Endothelial cell of umbilical vein (primary cell): ENCODE measurements at regions not wholly inside any gene's neighbourhood (a gene's known extent, or its start where the extent isn't known, plus 50 kb on each side); places are given as distances from the start of the nearest gene placed in this dataset.

ENCODE experiments used
- BruUV-seq: library from RNA; stranded (reverse); fragments of 400-500 nt; replicated peaks from 2 replicates; lab custom pipeline; 2021; lab: Mats Ljungman, UMichigan
- CTCF ChIA-PET: fragments of 300-600, 350-600 bp; sonication (Branson Sonifier 250); formaldehyde crosslinking; loops from one replicate; lab custom pipeline; 2021; ENCODE audit warnings: antibody characterized with exemption, inconsistent platforms; lab: Charles Lee
- POLR2A ChIA-PET: fragments of 300-600, 350-600 bp; sonication (Branson Sonifier 250); formaldehyde crosslinking; loops from one replicate; lab custom pipeline; 2021; ENCODE audit warnings: antibody characterized with exemption, inconsistent platforms; lab: Charles Lee
- DNase-seq: peaks from one replicate; pipeline ENCODE4 v3.0.0-alpha.2; 2011; ENCODE audit warnings: low read depth, low spot score
- FAIRE-seq: peaks from 2 replicates; lab custom pipeline; 2011; peaks lifted over from hg19 to GRCh38; lab: Jason Lieb, UNC
- H2AFZ ChIP-seq: 2 replicates; pipeline ENCODE4 v1.6.0; 2012; ENCODE audit warnings: low read depth, low read length, control low read depth, inconsistent platforms
- H3K27ac ChIP-seq: 2 replicates; pipeline ENCODE4 v1.5.1; 2011; ENCODE audit warnings: low read depth, mild to moderate bottlenecking, control low read depth, low read length, moderate library complexity; ENCODE audit not compliant: insufficient read depth
- H3K27me3 ChIP-seq, 2 experiments: 2 replicates each; pipeline versions ENCODE4 v1.6.0 to v1.6.1; 2011; ENCODE audit warnings: low read length in 2 of 2, mixed read lengths in 1 of 2; ENCODE audit not compliant: control insufficient read depth in 2 of 2, insufficient read depth in 2 of 2
- H3K36me3 ChIP-seq, 2 experiments: 2 replicates in 1 of 2; 3 replicates in 1 of 2; pipeline ENCODE4 v1.5.1; 2011; ENCODE audit warnings: low read length in 2 of 2, mild to moderate bottlenecking in 1 of 2, moderate library complexity in 1 of 2; ENCODE audit not compliant: control insufficient read depth in 2 of 2, insufficient read depth in 2 of 2; ENCODE audit errors: extremely low read depth in 1 of 2
- H3K4me1 ChIP-seq: 3 replicates; pipeline ENCODE4 v1.5.1; 2011; ENCODE audit warnings: mild to moderate bottlenecking, low read length; ENCODE audit not compliant: control insufficient read depth, insufficient read depth; ENCODE audit errors: extremely low read depth
- H3K4me2 ChIP-seq: 2 replicates; pipeline ENCODE4 v1.6.1; 2011; ENCODE audit warnings: low read length, control low read depth, mixed read lengths; ENCODE audit not compliant: insufficient read depth
- H3K4me3 ChIP-seq, 3 experiments: fragments of 200-600 bp in 1 of 3; sonication (generic), shearing (Covaris generic) in 1 of 3; replicated peaks in 1 of 3; 2 replicates each; pipeline ENCODE4 v1.5.1; 2011 to 2016; ENCODE audit warnings: control low read depth in 3 of 3, low read length in 3 of 3, mild to moderate bottlenecking in 2 of 3, inconsistent platforms in 1 of 3, low read depth in 1 of 3, moderate library complexity in 1 of 3; ENCODE audit not compliant: insufficient read depth in 1 of 3
- H3K79me2 ChIP-seq: 2 replicates; pipeline ENCODE4 v1.6.0; 2012; ENCODE audit warnings: low read length, inconsistent platforms; ENCODE audit not compliant: control insufficient read depth, insufficient read depth
- H3K9ac ChIP-seq: replicated peaks from 2 replicates; pipeline ENCODE3; 2011; ENCODE audit warnings: low read length, control low read depth; ENCODE audit not compliant: insufficient read depth; ENCODE audit errors: extremely low read depth
- H3K9me1 ChIP-seq: replicated peaks from 3 replicates; pipeline ENCODE4 v1.6.0; 2011; ENCODE audit warnings: mild to moderate bottlenecking, low read length; ENCODE audit not compliant: control insufficient read depth, insufficient read depth; ENCODE audit errors: extremely low read depth
- H3K9me3 ChIP-seq: replicated peaks from 2 replicates; pipeline ENCODE4 v1.5.1; 2012; ENCODE audit warnings: low read length, inconsistent platforms; ENCODE audit not compliant: control insufficient read depth, insufficient read depth
- H4K20me1 ChIP-seq: replicated peaks from 2 replicates; pipeline ENCODE3; 2011; ENCODE audit warnings: mild to moderate bottlenecking, low read length; ENCODE audit not compliant: control insufficient read depth, insufficient read depth; ENCODE audit errors: extremely low read depth
- EZH2 ChIP-seq: IDR thresholded peaks from 2 replicates; pipeline ENCODE4 v1.6.1; 2012; ENCODE audit warnings: borderline replicate concordance, low read depth, mild to moderate bottlenecking, moderate library complexity, low read length, inconsistent platforms; ENCODE audit not compliant: severe bottlenecking
- FOS ChIP-seq: IDR thresholded peaks from 2 replicates; pipeline ENCODE4 v1.6.1; 2011; ENCODE audit warnings: mild to moderate bottlenecking, low read length, moderate library complexity, borderline replicate concordance; ENCODE audit not compliant: insufficient read depth
- GATA2 ChIP-seq: IDR thresholded peaks from 2 replicates; pipeline ENCODE4 v1.7.0; 2011; ENCODE audit warnings: low read depth, mild to moderate bottlenecking, moderate library complexity, mixed read lengths, low read length; ENCODE audit not compliant: insufficient read length, insufficient read depth
- JUN ChIP-seq: IDR thresholded peaks from 2 replicates; pipeline ENCODE4 v1.6.1; 2011; ENCODE audit warnings: borderline replicate concordance, low read depth; ENCODE audit not compliant: insufficient read length, insufficient read depth
- MYC ChIP-seq: IDR thresholded peaks from one replicate; pipeline ENCODE4 v1.6.1; 2011; ENCODE audit warnings: mild to moderate bottlenecking, low read depth, low read length
- POLR2A ChIP-seq: IDR thresholded peaks from 2 replicates; pipeline ENCODE4 v1.6.1; 2012; ENCODE audit warnings: low read depth, mild to moderate bottlenecking, control low read depth, low read length
- POLR2AphosphoS5 ChIP-seq: IDR thresholded peaks from 2 replicates; pipeline ENCODE4 v1.6.1; 2012; ENCODE audit warnings: low read depth, mild to moderate bottlenecking, control low read depth, low read length, moderate library complexity; ENCODE audit not compliant: insufficient read depth
- dilution Hi-C: fragments of 300-500 bp; cut with MboI; formaldehyde crosslinking; loops from one replicate; pipeline ENCODE4 v1.15.0; 2019; ENCODE audit warnings: low sequenced_read_pairs; ENCODE audit not compliant: extremely low pct_ligation_motif_present
- intact Hi-C: fragments of 100-400 bp; cut with micrococcal nuclease; formaldehyde crosslinking; loops from one replicate; pipeline ENCODE4 v1.10.0; 2022
- TF ChIP-seq, protein P1 (sequence below), 2 donors: IDR thresholded peaks; 1 replicate in 1 of 2; 2 replicates in 1 of 2; pipeline ENCODE4 v1.5.1; 2011; ENCODE audit warnings: low read length in 2 of 2, mild to moderate bottlenecking in 2 of 2, moderate library complexity in 2 of 2, control low read depth in 1 of 2, inconsistent platforms in 1 of 2, low read depth in 1 of 2; ENCODE audit not compliant: insufficient read depth in 1 of 2; ENCODE audit errors: extremely low read depth in 1 of 2
- TF ChIP-seq, protein P2 (sequence below): IDR thresholded peaks from 2 replicates; pipeline ENCODE4 v1.6.1; 2011; ENCODE audit not compliant: insufficient read depth, insufficient read length

DNA sequence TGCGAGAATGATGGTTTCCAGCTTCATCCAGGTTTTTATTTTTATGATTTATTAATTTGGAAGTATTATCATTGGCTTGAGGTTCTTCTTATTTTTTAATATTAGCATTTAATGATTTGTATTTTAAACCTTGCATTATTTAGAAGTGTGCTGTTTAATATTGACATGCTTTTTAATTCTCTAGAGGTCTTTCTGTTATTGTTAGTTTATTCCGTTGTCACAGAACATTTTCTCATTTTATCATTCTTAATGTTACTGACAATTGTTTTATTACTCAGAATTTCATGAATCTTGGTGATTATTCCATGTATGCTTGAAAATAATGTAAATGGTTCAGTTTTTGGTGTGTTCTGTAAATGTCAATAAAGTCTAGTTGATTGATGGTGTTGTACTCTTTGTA lies 463.5 kb upstream of the NOVA1 start:
- no peak for FAIRE-seq

More for the DNA sequence above, 463.5 kb upstream of the NOVA1 start:
- CTCF ChIA-PET: no interaction called here
- Histone ChIP-seq H3K79me2 (no peaks in the 10 kb centered on the region), H3K27me3 (no peaks in the 10 kb centered on the region), H3K9me3 (no peaks in the 10 kb centered on the region), H2AFZ (no peak overlapping the region), H3K9me1 (no peaks in the 10 kb centered on the region), H3K4me1 (no peaks in the 10 kb centered on the region), H4K20me1 (no peaks in the 10 kb centered on the region), H3K4me2 (no peak overlapping the region), H3K27ac (no peak overlapping the region), H3K9ac (no peak overlapping the region), H3K4me3 (no peak overlapping the region), H3K36me3 (no peaks in the 10 kb centered on the region)
- dilution Hi-C loops: no loop called here
- BruUV-seq: no TSS peak
- POLR2A ChIA-PET: no interaction called here
- no peak for TF ChIP-seq POLR2A
- TF ChIP-seq GATA2: no peak
- TF ChIP-seq JUN: no peak
- no peak for TF ChIP-seq EZH2
- TF ChIP-seq FOS: no peak
- TF ChIP-seq, protein P1, sequence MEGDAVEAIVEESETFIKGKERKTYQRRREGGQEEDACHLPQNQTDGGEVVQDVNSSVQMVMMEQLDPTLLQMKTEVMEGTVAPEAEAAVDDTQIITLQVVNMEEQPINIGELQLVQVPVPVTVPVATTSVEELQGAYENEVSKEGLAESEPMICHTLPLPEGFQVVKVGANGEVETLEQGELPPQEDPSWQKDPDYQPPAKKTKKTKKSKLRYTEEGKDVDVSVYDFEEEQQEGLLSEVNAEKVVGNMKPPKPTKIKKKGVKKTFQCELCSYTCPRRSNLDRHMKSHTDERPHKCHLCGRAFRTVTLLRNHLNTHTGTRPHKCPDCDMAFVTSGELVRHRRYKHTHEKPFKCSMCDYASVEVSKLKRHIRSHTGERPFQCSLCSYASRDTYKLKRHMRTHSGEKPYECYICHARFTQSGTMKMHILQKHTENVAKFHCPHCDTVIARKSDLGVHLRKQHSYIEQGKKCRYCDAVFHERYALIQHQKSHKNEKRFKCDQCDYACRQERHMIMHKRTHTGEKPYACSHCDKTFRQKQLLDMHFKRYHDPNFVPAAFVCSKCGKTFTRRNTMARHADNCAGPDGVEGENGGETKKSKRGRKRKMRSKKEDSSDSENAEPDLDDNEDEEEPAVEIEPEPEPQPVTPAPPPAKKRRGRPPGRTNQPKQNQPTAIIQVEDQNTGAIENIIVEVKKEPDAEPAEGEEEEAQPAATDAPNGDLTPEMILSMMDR (IDR thresholded peaks at IDR 0.05; ENCODE audit: extremely low read depth in 1 of 2, insufficient read depth in 1 of 2, low read depth in 1 of 2, low read length in 2 of 2): no peak
- no peak for TF ChIP-seq POLR2AphosphoS5
- TF ChIP-seq, protein P2, sequence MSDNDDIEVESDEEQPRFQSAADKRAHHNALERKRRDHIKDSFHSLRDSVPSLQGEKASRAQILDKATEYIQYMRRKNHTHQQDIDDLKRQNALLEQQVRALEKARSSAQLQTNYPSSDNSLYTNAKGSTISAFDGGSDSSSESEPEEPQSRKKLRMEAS: no peak
- TF ChIP-seq MYC: no peak
- intact Hi-C loops: no loop called here
- DNase-seq: no peak
